Skin of body (tissue), 1 donor: ENCODE measurements at regions not wholly inside any gene's neighbourhood (a gene's known extent, or its start where the extent isn't known, plus 50 kb on each side); places are given as distances from the start of the nearest gene placed in this dataset.

Experiments
- DNase-seq: peaks from one replicate; lab custom pipeline; 2025; lab: John Stamatoyannopoulos, UW

DNA sequence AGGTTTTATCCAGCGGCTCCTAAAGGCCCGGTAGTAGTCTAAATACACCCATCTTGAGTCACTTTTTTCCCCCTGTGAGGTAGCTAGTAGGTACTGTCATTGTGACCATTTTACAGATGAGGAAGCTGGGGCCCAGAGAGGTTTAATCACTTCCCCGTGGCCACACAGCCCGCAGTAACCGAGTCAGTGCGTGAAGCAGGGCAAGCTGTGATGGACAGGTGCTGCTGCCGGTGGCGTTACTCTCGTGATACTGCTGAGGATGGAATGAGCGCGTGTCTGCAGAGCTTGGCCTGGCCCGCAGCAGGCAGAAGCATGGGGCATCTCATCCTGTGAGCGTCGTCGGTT lies 226.3 kb upstream of the CIBAR2 start:
- DNase-seq, result no peak

GRCh38 chr16:85338989-85339685 lies 226.9 kb upstream of the CIBAR2 start:
- no peak for DNase-seq

DNA sequence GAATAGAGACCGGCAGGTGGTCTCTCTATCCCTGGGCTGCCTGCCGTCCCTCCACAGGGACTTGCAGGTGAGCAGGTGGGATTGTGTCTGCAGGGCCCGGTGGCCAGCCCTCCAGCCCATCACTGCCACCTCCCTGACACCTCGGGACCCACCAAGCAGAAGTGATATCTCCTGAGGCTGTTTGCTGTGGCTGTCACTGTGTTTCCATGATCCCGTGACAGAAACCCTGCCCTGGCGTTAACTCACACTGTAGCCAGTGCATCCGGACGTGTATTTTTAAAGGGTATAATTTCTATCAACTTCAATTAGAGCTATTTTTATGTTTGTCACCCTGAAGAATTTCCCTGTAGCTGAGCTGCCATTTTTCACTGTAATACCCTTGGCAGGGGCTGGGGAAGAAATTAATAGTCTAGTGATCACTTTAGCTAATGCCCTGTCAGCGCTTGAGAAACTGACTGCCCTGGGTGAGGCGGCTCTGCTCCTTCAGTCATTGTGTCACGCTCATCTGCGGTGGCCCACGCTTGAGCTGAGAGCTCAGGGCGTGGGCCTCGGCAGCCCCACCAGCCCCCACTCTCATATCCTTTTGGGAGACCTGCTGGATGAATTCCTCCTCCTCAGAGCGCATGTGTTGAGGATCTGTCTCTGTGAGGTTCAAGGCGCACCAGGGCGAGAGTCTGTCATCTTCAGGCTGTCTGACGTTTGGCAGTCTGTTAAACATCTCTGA lies 229.9 kb upstream of the CIBAR2 start:
- no peak for DNase-seq

DNA sequence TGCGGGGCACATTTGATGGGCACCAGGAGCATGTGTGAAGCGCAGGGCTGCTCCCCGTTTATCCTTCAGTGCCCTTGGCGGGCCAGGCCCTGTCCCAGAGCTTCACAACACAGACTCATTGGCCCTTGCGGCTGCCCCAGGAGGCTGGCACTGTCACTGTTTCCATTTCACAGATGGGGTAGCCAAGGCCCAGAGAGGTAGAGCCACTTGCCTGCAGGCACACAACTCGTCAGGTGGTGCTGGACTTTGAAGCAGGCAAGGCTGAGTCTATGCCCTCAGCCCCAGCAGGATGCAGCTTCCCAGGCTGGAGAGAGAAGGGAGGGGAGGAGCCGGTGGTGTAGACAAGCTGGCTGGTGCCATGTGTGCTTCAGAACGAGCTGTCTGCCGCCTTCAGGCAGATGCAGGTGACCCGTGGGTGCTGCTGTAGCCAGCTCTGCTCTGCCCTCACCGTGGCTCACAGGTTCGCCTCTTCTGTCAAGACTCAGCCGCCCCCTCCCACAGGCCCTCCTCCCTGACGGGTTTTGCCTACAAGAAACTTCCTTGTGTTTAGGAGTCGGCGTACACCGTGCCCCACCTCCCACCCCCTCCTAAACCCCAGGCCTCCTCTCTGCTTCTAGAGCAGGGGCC lies 232.3 kb upstream of the CIBAR2 start:
- no peak for DNase-seq

- DNase-seq, result no peak
Measured at GRCh38 chr16:85345129-85345639, 232.9 kb upstream of the CIBAR2 start.

- DNase-seq, result no peak
Measured at GRCh38 chr16:85346404-85347212, 234.3 kb upstream of the CIBAR2 start.

DNA sequence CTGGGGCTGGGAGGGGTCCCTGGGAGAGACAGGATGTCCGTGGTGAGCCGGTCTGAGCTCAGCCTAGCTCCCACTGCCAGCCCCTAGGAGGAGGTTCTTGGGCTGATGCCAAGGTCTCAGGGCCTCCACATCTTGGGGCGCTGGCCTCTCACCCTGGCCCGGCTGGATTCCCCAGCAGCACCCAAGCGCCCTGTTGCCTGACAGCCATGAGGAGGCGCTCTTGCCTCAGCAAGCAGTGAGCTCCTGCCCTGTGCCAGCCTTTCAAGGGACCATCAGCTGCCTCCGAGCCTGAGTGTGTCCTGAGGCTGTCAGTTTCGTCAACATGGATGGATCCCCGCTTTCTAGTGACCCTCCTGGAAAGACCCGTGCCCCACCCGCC lies 234.9 kb upstream of the CIBAR2 start:
- no peak for DNase-seq

DNA sequence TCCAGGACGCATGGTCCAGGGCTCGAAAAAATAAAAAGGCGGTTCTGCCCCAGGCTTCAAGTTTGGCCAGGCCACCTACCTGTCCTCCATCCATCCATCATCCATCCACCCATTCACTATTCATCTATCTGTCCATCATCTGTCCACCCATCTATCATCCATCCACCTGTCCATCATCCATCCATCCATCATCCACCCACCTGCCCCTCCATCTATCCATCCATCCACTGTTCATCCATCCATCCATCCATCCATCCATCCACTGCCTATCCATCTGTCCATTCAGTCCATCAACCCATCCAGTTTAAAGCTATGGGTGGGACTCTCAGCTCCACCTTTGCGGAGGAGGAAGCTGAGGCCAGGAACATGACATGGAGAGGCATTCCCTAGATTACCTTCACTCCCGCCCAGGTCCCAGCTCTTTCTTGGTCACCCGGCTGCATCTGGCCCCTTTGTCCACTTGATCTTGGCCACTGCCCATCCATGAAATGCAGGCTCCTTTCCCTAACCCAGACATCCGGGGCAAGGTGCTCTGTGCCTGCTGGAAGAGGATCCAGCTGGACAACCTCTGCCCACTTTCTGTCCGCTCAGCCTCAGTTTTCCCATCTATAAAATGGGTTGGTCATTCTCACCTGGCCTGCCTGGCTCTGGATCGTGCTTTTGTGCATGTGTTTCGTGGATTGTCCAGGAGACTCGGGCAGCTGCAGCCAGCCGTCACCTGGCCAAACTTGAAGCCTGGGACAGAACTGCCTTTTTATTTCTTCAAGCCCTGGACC lies 236.0 kb upstream of the CIBAR2 start:
- no peak for DNase-seq

DNA sequence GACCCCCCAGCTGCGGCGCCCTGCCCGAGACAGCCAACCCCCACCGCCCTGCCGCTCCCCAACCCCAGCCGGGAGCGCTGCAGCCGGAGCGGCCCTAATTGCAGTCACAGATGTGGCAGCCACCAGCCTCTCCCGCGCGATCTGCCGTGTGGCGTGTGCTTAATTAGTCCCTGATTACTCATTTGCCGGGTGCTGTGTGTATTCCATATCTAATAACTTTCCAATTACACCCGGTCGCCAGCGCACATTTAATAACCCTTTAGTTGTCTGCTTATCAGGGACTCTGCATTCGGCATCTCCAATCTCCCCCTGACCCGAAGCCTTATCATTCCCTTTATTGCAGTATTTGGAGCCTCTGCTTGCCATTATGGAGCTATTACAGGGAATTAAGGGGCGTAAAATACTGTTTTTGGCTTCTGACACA lies 236.7 kb upstream of the CIBAR2 start:
- no peak for DNase-seq

- no peak for DNase-seq
Measured at GRCh38 chr16:85349365-85350145, 237.3 kb upstream of the CIBAR2 start.

GRCh38 chr16:85350146-85350728 lies 238.0 kb upstream of the CIBAR2 start:
- DNase-seq, result no peak

- DNase-seq, result peak; percentile 63
Measured at GRCh38 chr16:85350973-85351372, 238.7 kb upstream of the CIBAR2 start.

DNA sequence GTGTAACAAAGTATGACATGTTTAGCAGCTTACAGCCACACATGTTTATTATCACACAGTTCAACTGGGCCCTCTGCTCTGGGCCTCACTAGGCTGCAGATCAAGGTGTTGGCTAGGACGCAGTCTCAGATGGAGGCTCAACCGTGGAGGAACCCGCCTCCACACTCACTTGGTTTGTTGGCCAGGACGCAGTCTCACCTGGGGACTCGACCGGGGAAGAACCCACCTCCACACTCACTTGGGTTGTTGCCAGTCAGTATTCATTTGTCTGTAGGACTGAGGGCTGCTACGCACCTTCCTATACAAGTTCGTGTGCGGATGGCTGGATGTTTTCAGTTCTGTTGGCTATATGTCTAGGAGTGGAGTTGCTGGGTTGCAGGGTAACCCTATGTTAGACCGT lies 240.7 kb upstream of the CIBAR2 start:
- DNase-seq, result no peak

GRCh38 chr16:85353839-85354685 lies 241.8 kb upstream of the CIBAR2 start:
- peak; percentile 28 for DNase-seq

GRCh38 chr16:85354686-85355514 lies 242.6 kb upstream of the CIBAR2 start:
- no peak for DNase-seq

GRCh38 chr16:85355515-85355837 lies 243.2 kb upstream of the CIBAR2 start:
- no peak for DNase-seq

GRCh38 chr16:85356157-85356556 lies 243.9 kb upstream of the CIBAR2 start:
- DNase-seq, result no peak

- no peak for DNase-seq
Measured at GRCh38 chr16:85357323-85357722, 245.1 kb upstream of the CIBAR2 start.
